CMK (cell line): ENCODE measurements at regions not wholly inside any gene's neighbourhood (a gene's known extent, or its start where the extent isn't known, plus 50 kb on each side); places are given as distances from the start of the nearest gene placed in this dataset.

Source experiments
- DNase-seq: peaks from one replicate; pipeline ENCODE4 v3.0.0-alpha.2; 2010; ENCODE audit warnings: low read depth

- no peak for DNase-seq
These were observed 50.8 kb upstream of the NAV2 start for GRCh38 chr11:19661827-19662226.

DNA sequence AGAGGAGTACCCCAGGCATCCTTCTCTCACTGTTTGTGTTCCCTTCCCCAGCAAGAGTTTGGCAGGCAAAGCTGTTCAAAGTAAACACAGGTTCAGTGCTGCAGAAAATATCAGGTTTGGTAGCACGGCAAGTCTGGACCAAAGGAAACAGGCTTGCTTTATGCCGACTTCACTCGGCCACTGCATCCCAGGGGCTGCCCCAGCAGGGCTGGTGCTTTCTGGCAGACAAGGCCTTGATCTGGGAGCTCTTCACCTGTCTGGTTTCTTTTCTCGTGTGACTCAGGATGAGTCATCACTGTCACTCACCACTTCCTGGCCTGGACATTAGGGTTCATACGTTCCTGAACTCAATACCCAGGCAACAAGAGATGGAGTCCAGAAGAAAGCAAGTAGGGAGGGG is 52.6 kb upstream of the NAV2 start:
- DNase-seq = no peak

DNA sequence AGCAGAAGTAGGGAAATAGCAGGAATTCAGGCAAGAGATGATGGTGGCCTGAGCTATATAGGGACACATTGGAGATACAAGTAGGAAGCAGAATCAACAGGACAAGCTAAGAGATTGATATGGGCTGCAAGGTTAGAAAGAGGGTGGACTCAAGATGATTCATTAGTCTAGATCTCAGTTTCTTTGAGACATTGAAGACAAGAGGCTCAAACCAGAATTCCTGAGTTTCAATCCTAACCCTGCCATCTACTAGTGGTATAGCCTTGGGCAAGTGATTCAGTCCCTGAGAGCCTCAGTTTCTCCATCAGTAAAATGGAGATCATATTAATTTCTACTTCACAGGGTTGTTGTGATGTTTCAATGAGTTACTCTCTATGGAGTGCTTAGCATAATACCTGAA is 53.1 kb upstream of the NAV2 start:
- DNase-seq = no peak

DNA sequence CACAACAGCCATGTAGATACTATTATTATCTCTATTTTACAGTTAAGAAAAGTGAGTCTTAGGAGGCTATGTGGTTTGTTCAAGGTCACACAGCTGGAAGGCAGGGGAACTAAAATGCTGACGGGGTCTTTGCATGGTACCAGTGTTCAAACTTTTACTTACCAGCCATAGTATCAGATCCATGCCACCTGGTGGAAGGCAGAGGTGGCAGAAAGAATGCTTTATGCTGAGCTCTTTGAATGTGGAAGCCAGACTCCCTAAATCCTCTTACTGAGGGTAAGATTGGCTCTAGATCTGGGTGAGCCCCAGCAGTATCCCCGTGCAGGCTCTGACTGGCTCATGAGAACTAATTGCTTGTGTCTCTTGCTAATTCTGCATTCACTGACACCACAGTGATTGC is 54.3 kb upstream of the NAV2 start:
- no peak for DNase-seq

DNA sequence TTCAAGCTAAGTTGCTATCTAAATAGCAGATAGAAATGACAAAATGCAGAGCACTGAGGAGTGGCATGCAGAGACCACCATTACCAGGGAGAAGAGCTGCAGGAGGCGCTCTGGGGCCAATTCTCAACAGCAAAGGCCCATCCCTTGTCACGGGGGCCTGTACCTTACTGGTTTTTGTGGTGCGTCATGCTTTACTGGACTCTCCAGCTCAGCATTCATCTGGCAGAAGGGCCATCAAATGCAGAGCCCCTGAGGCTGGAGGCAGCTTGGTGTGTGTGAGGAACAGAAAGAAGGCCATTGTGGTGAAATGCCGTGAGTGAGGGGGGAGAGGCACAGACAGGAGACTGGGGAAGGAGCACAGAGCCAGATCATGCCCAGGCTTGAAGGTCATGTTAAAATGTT is 56.5 kb upstream of the NAV2 start:
- DNase-seq = no peak

DNA sequence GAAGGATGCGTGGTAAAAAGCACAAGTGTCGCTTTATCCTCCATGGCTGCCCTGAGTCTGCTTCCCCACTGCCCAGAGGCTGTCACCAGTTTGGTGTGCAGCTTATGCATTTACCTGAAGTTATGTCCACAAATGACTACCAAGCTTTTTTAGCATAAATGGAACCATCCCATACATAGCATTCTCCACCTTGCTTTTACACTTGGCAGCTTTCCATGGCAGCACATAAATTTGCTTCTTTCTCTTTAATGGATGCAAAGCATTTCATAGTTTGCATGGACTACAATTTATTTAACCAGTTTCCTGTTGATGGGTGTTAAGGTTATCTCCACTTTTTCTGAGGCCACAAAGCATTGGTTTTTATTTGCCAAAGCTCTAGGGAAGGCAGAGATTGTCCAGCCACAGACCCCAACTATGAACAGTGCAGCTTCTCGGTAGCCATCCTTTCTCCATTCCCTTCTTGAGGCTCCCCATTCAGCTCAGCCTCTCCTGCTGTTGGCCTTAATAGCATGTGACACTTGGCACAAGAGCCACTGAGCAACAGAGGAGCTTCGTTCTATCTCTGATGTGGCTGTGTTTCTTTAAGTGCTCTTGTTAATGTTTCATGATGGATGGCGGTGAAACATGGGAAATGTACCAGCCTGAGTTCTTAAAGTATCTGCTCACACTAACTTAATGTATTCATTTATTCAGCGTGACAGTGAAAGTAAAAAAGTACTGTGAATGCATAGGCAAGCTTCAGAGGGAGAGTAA is 59.8 kb upstream of the NAV2 start:
- no peak for DNase-seq

GRCh38 chr11:19651653-19652052 is 61.0 kb upstream of the NAV2 start:
- DNase-seq = no peak

DNA sequence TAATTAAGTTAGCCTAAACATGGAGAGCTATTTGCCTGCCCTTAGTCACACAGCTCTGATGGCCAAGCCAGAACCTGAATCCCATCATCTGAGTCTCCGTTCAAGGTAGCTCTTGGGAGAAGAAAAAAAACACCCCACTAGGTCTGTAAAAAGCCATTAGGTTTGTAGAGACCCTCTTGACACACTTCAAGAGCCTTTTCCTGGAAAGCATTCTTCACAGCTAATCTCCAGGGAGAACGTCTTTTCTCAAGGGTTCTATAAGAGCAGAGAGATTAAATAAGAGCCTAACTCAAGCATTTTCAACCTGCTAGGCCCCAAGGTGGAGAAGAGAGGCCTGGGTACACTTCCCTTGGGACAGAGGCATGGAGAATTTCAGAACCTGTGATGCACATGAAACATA is 61.6 kb upstream of the NAV2 start:
- DNase-seq = no peak

GRCh38 chr11:19650467-19650866 is 62.2 kb upstream of the NAV2 start:
- no peak for DNase-seq

DNA sequence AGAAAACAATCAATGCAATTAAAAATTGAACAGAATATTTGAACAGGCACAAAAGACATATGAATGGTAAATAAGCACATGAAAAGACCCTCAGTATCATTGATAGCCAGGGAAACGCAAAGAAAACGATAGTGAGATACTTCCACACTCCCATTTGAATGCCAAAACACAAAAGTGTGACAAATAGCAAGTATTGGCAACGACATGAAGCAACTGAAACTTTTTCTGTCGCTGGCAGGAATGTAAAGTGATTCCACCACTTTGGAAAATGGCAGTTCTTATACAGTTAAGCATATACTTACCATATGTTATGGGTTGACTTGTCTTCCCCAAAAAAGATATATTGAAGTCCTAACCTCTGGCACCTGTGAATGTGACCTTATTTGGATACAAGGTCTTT is 62.9 kb upstream of the NAV2 start:
- DNase-seq = no peak

GRCh38 chr11:19648321-19648720 is 64.3 kb upstream of the NAV2 start:
- no peak for DNase-seq

DNA sequence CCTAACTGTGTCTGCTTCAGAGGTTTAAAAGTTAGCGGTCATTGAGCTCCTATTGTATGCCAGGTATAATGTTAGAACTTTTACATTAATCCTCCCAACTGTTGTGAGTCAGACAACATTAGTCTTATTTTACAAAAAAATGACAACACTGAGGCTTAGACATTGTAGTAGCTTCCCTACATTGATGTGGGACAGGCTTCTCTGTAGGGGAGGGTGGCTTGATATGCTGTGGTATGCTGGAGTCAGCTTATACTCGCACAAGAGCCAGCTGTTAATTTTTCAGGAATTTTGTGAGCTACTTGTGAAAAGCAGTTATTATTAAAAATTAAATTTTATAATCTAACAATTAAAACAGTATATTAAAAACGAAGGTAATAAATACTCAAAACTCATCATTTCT is 64.8 kb upstream of the NAV2 start:
- no peak for DNase-seq

- DNase-seq = no peak
These were observed 65.7 kb upstream of the NAV2 start for GRCh38 chr11:19646921-19647320.

GRCh38 chr11:19646308-19646707 is 66.3 kb upstream of the NAV2 start:
- no peak for DNase-seq

DNA sequence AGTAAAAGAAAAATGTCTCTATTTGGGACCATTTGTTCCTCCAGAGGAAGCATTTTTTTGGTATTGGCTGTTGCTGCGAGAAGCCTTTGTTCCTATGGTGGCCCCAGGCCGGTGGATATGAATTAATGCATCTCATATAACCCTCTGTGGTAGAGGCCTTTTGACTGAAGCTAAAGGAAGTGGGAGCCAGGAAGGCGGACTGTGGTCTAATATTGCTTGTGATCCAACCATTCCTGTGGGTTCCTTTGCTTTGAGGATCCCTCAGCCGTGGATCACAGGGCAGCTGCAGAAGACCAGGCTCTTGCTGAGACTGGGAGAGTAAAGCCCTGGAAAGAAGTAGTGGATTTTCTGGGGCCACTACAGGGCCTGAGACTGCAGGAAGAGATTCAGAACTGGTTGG is 68.3 kb upstream of the NAV2 start:
- no peak for DNase-seq

GRCh38 chr11:19642185-19643158 is 70.2 kb upstream of the NAV2 start:
- DNase-seq = no peak

GRCh38 chr11:19639603-19640105 is 73.0 kb upstream of the NAV2 start:
- no peak for DNase-seq

DNA sequence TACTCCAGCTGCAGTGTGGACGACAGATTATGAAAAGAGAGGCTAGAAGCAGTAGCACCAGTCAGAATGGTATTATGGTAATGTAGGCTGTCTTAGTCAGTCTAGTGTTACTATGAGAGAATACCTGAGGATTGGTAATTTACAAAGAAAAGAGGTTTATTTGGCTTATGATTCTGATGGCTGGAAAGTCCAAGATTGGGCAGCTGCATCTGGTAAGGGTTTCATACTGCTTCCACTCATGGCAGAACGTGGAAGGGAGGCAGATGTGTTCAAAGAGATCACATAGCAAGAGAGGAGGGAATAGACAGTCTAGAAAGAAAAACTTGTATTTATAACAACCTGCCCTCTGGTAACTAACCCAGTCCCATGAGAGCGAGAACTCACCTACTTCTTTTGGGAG is 77.3 kb upstream of the NAV2 start:
- DNase-seq = no peak

DNA sequence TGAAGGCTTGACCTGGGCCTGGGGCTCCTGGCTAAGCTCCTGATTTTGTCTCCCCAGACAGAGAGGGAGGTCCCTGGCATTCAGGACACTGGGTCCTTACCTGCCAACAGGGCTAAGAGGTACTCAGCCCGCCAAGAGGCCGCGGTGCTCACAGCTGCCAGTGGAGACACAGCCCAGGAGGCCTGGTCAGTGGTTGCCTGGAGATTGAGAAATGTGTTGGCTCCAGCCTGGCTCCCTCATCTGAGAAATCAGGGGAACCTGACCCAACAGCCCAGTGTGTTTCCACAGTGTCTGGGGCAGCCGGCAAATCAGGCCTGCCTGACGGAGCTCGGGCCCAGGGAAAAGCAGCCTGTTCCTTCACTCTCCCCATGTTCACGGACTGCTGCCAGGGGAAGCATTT is 79.4 kb upstream of the NAV2 start:
- DNase-seq = no peak

GRCh38 chr11:19632499-19632834 is 80.2 kb upstream of the NAV2 start:
- DNase-seq = no peak

GRCh38 chr11:19631712-19632498 is 80.7 kb upstream of the NAV2 start:
- DNase-seq = no peak

GRCh38 chr11:19628018-19628417 is 84.6 kb upstream of the NAV2 start:
- no peak for DNase-seq

DNA sequence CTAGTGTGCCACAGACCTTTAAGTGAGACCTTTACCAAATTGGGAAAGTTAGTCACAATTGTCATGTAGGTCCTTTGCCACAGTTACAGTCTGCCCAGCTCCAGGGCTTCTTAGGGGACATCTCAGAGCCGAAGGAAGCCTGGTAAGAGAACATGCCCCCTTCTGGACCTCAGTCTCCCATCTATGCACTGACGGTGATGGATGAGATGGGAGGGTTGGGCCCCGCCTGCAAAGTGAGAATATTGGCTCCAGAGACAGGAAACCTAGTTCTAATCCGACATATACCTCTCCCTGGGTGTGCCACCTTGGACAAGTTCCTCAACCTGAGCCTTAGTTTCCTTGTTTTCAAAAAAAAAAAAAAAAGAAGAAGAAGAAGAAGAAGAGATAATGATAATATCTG is 85.1 kb upstream of the NAV2 start:
- DNase-seq = no peak
